ENCODE measurements at regions not wholly inside any gene's neighbourhood (a gene's known extent, or its start where the extent isn't known, plus 50 kb on each side); places are given as distances from the start of the nearest gene placed in this dataset.

DNA sequence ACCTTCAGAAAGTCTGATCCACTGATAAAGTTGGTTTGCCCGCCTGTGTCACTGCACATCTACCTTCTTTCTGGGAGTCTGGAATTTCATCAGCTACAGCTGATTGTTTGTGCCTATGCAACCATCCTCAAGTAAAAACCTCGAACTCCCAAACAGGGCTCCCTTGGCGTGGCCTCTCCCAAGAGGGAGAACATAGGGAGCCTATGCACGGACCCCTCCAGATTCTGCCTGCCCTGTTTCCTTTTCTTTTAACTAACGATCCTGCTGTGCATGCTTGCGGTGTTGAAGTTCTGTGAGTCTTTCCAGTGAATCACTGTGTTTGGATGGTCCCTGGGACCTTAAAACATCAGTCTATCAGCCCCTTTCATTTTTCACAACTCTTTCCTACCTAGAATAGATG is 226.9 kb upstream of the SEMA3D start:
- no peak for DNase-seq (ENCODE audit: low read depth, low spot score)
- no peak overlapping the region for H3K9ac ChIP-seq (ENCODE audit: control insufficient read depth, extremely low read depth, insufficient read depth, low read length)
- H3K4me2 ChIP-seq (ENCODE audit: control insufficient read depth, extremely low read depth, insufficient read depth, low read depth, low read length): no peak overlapping the region
- no peaks in the 10 kb centered on the region for H3K4me1 ChIP-seq (ENCODE audit: control insufficient read depth, extremely low read depth, insufficient read depth, low read length)
- H2AFZ ChIP-seq (ENCODE audit: control insufficient read depth, low read length): no peak overlapping the region
- H4K20me1 ChIP-seq (ENCODE audit: control insufficient read depth, extremely low read depth, insufficient read depth, low read length): no peaks in the 10 kb centered on the region
- dilution Hi-C loops (cut with MboI; ENCODE audit: extremely low pct_ligation_motif_present, low sequenced_read_pairs): no loop called here
- no peaks in the 10 kb centered on the region for H3K79me2 ChIP-seq (ENCODE audit: control insufficient read depth, insufficient read depth, low read length)
- H3K9me3 ChIP-seq (ENCODE audit: control insufficient read depth, low read depth, low read length): no peaks in the 10 kb centered on the region
- no peak overlapping the region for H3K27ac ChIP-seq (ENCODE audit: control insufficient read depth, insufficient read depth, low read length)
- TF ChIP-seq, protein P1, sequence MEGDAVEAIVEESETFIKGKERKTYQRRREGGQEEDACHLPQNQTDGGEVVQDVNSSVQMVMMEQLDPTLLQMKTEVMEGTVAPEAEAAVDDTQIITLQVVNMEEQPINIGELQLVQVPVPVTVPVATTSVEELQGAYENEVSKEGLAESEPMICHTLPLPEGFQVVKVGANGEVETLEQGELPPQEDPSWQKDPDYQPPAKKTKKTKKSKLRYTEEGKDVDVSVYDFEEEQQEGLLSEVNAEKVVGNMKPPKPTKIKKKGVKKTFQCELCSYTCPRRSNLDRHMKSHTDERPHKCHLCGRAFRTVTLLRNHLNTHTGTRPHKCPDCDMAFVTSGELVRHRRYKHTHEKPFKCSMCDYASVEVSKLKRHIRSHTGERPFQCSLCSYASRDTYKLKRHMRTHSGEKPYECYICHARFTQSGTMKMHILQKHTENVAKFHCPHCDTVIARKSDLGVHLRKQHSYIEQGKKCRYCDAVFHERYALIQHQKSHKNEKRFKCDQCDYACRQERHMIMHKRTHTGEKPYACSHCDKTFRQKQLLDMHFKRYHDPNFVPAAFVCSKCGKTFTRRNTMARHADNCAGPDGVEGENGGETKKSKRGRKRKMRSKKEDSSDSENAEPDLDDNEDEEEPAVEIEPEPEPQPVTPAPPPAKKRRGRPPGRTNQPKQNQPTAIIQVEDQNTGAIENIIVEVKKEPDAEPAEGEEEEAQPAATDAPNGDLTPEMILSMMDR (optimal IDR thresholded peaks at IDR 0.05 in 1 of 3, IDR thresholded peaks at IDR 0.05 in 1 of 3, conservative IDR thresholded peaks at IDR 0.05 in 1 of 3; ENCODE audit: extremely low read depth in 1 of 3, insufficient read depth in 2 of 3, low read length in 3 of 3): no peak
- TF ChIP-seq EZH2 (IDR thresholded peaks at IDR 0.05; ENCODE audit: low read length): no peak
- no peak for FAIRE-seq
- H3K36me3 ChIP-seq (ENCODE audit: control insufficient read depth in 2 of 2, extremely low read depth in 1 of 2, insufficient read depth in 2 of 2, low read length in 2 of 2): no peaks in the 10 kb centered on the region
- no peaks in the 10 kb centered on the region for H3K27me3 ChIP-seq (ENCODE audit: control insufficient read depth, extremely low read depth, insufficient read depth, low read length)
- no peak overlapping the region for H3K4me3 ChIP-seq (ENCODE audit: control insufficient read depth in 2 of 3, extremely low read depth in 1 of 3, insufficient read depth in 2 of 3, low read depth in 1 of 3, low read length in 3 of 3)
- H3K9me1 ChIP-seq (ENCODE audit: control insufficient read depth, extremely low read depth, insufficient read depth, low read length): no peaks in the 10 kb centered on the region

DNA sequence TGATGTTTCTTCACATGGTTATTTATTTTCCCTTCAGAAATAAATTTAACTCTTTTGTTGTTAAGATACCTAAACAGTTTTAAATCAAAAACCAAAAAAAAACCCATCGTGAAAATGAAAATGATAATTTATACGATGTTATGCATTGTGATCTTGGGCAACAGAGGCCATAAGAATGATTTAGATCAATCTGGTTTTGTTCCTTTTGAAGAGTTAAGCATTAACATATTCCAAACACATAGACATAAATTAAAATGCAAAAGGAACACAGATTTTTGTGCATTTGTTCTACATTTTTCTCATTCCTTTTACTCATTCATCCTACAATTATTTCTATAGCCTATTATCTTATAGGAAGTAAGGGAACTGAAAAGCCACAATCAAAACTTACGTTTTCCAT is 226.1 kb upstream of the SEMA3D start:
- Histone ChIP-seq H3K4me2 (ENCODE audit: control insufficient read depth, extremely low read depth, insufficient read depth, low read depth, low read length) (no peak overlapping the region), H3K27ac (ENCODE audit: control insufficient read depth, insufficient read depth, low read length) (no peak overlapping the region), H2AFZ (ENCODE audit: control insufficient read depth, low read length) (no peak overlapping the region), H4K20me1 (ENCODE audit: control insufficient read depth, extremely low read depth, insufficient read depth, low read length) (no peaks in the 10 kb centered on the region), H3K9ac (ENCODE audit: control insufficient read depth, extremely low read depth, insufficient read depth, low read length) (no peak overlapping the region), H3K4me3 (ENCODE audit: control insufficient read depth in 2 of 3, extremely low read depth in 1 of 3, insufficient read depth in 2 of 3, low read depth in 1 of 3, low read length in 3 of 3) (no peak overlapping the region), H3K27me3 (ENCODE audit: control insufficient read depth, extremely low read depth, insufficient read depth, low read length) (no peaks in the 10 kb centered on the region), H3K9me3 (ENCODE audit: control insufficient read depth, low read depth, low read length) (no peaks in the 10 kb centered on the region), H3K36me3 (ENCODE audit: control insufficient read depth in 2 of 2, extremely low read depth in 1 of 2, insufficient read depth in 2 of 2, low read length in 2 of 2) (no peaks in the 10 kb centered on the region), H3K79me2 (ENCODE audit: control insufficient read depth, insufficient read depth, low read length) (no peaks in the 10 kb centered on the region), H3K4me1 (ENCODE audit: control insufficient read depth, extremely low read depth, insufficient read depth, low read length) (no peaks in the 10 kb centered on the region), H3K9me1 (ENCODE audit: control insufficient read depth, extremely low read depth, insufficient read depth, low read length) (no peaks in the 10 kb centered on the region)
- dilution Hi-C loops (cut with MboI; ENCODE audit: extremely low pct_ligation_motif_present, low sequenced_read_pairs): no loop called here
- DNase-seq (ENCODE audit: low read depth, low spot score): no peak
- TF ChIP-seq, protein P1 (optimal IDR thresholded peaks at IDR 0.05 in 1 of 3, IDR thresholded peaks at IDR 0.05 in 1 of 3, conservative IDR thresholded peaks at IDR 0.05 in 1 of 3; ENCODE audit: extremely low read depth in 1 of 3, insufficient read depth in 2 of 3, low read length in 3 of 3): no peak
- no peak for TF ChIP-seq EZH2 (IDR thresholded peaks at IDR 0.05; ENCODE audit: low read length)
- FAIRE-seq: no peak

All from keratinocyte (primary cell).